ENCODE measurements at regions not wholly inside any gene's neighbourhood (a gene's known extent, or its start where the extent isn't known, plus 50 kb on each side); places are given as distances from the start of the nearest gene placed in this dataset.

GRCh38 chr10:126787201-126787600 lies 116.7 kb upstream of the C10orf90 start (continued):
- TF ChIP-seq CHD7 (IDR thresholded peaks at IDR 0.05; ENCODE audit: insufficient replicate concordance, low read length) (no peak), JUND (IDR thresholded peaks at IDR 0.05; ENCODE audit: low read length) (no peak), ZNF274 (IDR thresholded peaks at IDR 0.05; ENCODE audit: borderline replicate concordance, extremely low read depth, low read length) (no peak), BCL11A (IDR thresholded peaks at IDR 0.05; ENCODE audit: low read depth in 2 of 2, low read length in 2 of 2) (no peak), SUZ12 (IDR thresholded peaks at IDR 0.05; ENCODE audit: low read length) (no peak), RNF2 (IDR thresholded peaks at IDR 0.05; ENCODE audit: borderline replicate concordance, low read depth, low read length, missing control alignments, poor library complexity, severe bottlenecking) (no peak), NANOG (IDR thresholded peaks at IDR 0.05; ENCODE audit: insufficient read depth, low read depth, low read length, poor library complexity, severe bottlenecking) (no peak), YY1 (IDR thresholded peaks at IDR 0.05; ENCODE audit: low read depth, low read length) (no peak)

Measured in H1 (cell line).